ENCODE measurements at regions not wholly inside any gene's neighbourhood (a gene's known extent, or its start where the extent isn't known, plus 50 kb on each side); places are given as distances from the start of the nearest gene placed in this dataset.

- no peaks in the 10 kb centered on the region for H3K4me1 ChIP-seq
- no peaks in the 10 kb centered on the region for H3K36me3 ChIP-seq
- TF ChIP-seq CTCF (IDR thresholded peaks at IDR 0.05) (no peak), EP300 (IDR thresholded peaks at IDR 0.05) (no peak), POLR2A (IDR thresholded peaks at IDR 0.05) (no peak)
- no peaks in the 10 kb centered on the region for H3K9me3 ChIP-seq
- H3K4me3 ChIP-seq = no peak overlapping the region
- no peaks in the 10 kb centered on the region for H3K27me3 ChIP-seq
- DNase-seq (ENCODE audit: low spot score in 2 of 2) = no peak
- H3K27ac ChIP-seq = no peak overlapping the region
Measured at GRCh38 chr10:63008491-63008890, 124.6 kb upstream of the NRBF2 start.

GRCh38 chr10:63007112-63007511, 126.0 kb upstream of the NRBF2 start:
- H3K9me3 ChIP-seq = no peaks in the 10 kb centered on the region
- no peaks in the 10 kb centered on the region for H3K27me3 ChIP-seq
- no peaks in the 10 kb centered on the region for H3K4me1 ChIP-seq
- no peak overlapping the region for H3K4me3 ChIP-seq
- no peak for TF ChIP-seq POLR2A (IDR thresholded peaks at IDR 0.05)
- TF ChIP-seq CTCF (IDR thresholded peaks at IDR 0.05) = no peak
- TF ChIP-seq EP300 (IDR thresholded peaks at IDR 0.05) = no peak
- no peaks in the 10 kb centered on the region for H3K36me3 ChIP-seq
- DNase-seq (ENCODE audit: low spot score in 2 of 2) = no peak
- WGBS, 2 donors = 86 to 95% methylated on average over 9 of the region's 9 CpGs
- H3K27ac ChIP-seq = no peak overlapping the region

GRCh38 chr10:63005246-63005645, 127.9 kb upstream of the NRBF2 start:
- no peak for TF ChIP-seq EP300 (IDR thresholded peaks at IDR 0.05)
- TF ChIP-seq POLR2A (IDR thresholded peaks at IDR 0.05) = no peak
- TF ChIP-seq CTCF (IDR thresholded peaks at IDR 0.05) = no peak
- H3K27me3 ChIP-seq = no peaks in the 10 kb centered on the region
- H3K4me3 ChIP-seq = no peak overlapping the region
- DNase-seq (ENCODE audit: low spot score in 2 of 2) = no peak
- no peaks in the 10 kb centered on the region for H3K4me1 ChIP-seq
- no peaks in the 10 kb centered on the region for H3K36me3 ChIP-seq
- peak overlapping the region in 1 of 4 donors; percentile 52 for H3K27ac ChIP-seq
- no peaks in the 10 kb centered on the region for H3K9me3 ChIP-seq
- 49 to 59% methylated on average over 3 of the region's 3 CpGs for WGBS, 2 donors

- 71 to 74% methylated on average over 5 of the region's 5 CpGs for whole genome bisulfite sequencing, 2 donors
- H3K9me3 ChIP-seq = no peaks in the 10 kb centered on the region
Measured at GRCh38 chr10:63003816-63004453, 129.2 kb upstream of the NRBF2 start.

GRCh38 chr10:62996925-62997324, 136.2 kb upstream of the NRBF2 start:
- TF ChIP-seq EP300 (IDR thresholded peaks at IDR 0.05) = no peak
- TF ChIP-seq POLR2A (IDR thresholded peaks at IDR 0.05) = no peak
- TF ChIP-seq CTCF (IDR thresholded peaks at IDR 0.05) = no peak
- no peaks in the 10 kb centered on the region for H3K27me3 ChIP-seq
- no peaks in the 10 kb centered on the region for H3K9me3 ChIP-seq
- no peaks in the 10 kb centered on the region for H3K36me3 ChIP-seq
- H3K4me3 ChIP-seq = no peak overlapping the region
- H3K4me1 ChIP-seq = peaks cover 0 to 15% (median 0%) of the 10 kb centered on the region in 4 donors
- no peak overlapping the region for H3K27ac ChIP-seq
- 76 to 87% methylated on average over 3 of the region's 3 CpGs for WGBS, 2 donors
- DNase-seq (ENCODE audit: low spot score in 2 of 2) = no peak

More at GRCh38 chr10:63003816-63004453, 129.2 kb upstream of the NRBF2 start:
- no peaks in the 10 kb centered on the region for H3K27me3 ChIP-seq
- no peaks in the 10 kb centered on the region for H3K36me3 ChIP-seq
- no peaks in the 10 kb centered on the region for H3K4me1 ChIP-seq
- no peak for DNase-seq (ENCODE audit: low spot score in 2 of 2)
- TF ChIP-seq EP300 (IDR thresholded peaks at IDR 0.05) (no peak), CTCF (IDR thresholded peaks at IDR 0.05) (peak in 3 of 5 experiments; percentile 6 to 14 (median 9))
- no peak overlapping the region for H3K4me3 ChIP-seq
- no peak overlapping the region for H3K27ac ChIP-seq

All from tibial nerve (tissue), 4 donors.